ENCODE measurements at regions not wholly inside any gene's neighbourhood (a gene's known extent, or its start where the extent isn't known, plus 50 kb on each side); places are given as distances from the start of the nearest gene placed in this dataset.
A peak's percentile ranks its signal among the peaks of the same experiment; 100 is the strongest.

DNA sequence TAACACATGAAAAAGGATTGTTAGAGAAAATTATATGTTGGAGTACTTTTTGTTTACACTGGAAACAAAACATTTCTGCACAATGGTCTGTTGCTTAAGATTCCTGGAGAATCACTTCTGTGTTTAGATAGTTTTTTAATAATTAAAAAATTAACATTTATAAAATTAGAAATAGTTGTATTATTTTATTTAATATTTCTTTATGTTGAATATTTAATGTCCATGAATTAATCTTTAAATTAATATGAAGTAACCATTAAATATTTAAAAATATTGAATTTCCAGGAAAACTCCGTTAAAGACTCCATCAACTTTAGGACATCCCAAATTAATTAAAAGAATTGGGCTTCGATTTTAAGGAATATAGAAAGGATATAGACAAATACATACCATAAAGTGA lies 797.1 kb upstream of the GALNTL6 start:
- DNase-seq, result no peak
- Histone ChIP-seq H3K27me3 (no peaks in the 10 kb centered on the region), H3K36me3 (no peaks in the 10 kb centered on the region), H3K4me3 (no peak overlapping the region), H3K27ac (no peak overlapping the region), H3K4me1 (no peaks in the 10 kb centered on the region), H3K9me3 (no peaks in the 10 kb centered on the region)
- TF ChIP-seq POLR2A (IDR thresholded peaks at IDR 0.05), result no peak
- no peak for TF ChIP-seq CTCF (IDR thresholded peaks at IDR 0.05)
- intact Hi-C loops (cut with DNase I), result no loop called here
- no peak for ATAC-seq
- 17% methylated on average over 2 of the region's 2 CpGs for WGBS (ENCODE audit: insufficient coverage, low coverage, low lambda C conversion rate, missing lambda C conversion rate)

DNA sequence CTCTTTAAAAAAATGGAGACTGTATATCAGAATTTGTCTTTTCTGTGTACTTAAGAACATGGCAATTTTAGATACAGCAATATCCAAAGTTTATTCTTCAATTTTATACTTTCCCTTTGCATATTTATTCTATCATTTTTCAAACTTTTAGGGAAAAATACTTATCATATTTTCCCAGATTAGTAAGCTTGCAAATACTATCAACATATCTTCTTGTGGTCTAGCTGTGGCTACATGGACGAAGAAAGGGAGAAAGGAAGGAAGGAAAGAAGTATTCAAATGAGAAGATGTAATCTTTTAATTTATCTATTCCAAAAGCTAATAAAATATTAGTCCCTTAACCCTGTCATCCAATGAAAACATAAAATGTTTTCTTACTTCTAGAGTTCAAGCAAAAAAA lies 797.8 kb upstream of the GALNTL6 start:
- intact Hi-C loops (cut with DNase I), result no loop called here
- Histone ChIP-seq H3K36me3 (no peaks in the 10 kb centered on the region), H3K4me3 (no peak overlapping the region), H3K9me3 (no peaks in the 10 kb centered on the region), H3K4me1 (no peaks in the 10 kb centered on the region), H3K27me3 (no peaks in the 10 kb centered on the region), H3K27ac (no peak overlapping the region)
- TF ChIP-seq POLR2A (IDR thresholded peaks at IDR 0.05) (no peak), CTCF (IDR thresholded peaks at IDR 0.05) (no peak)
- DNase-seq (no peak), ATAC-seq (no peak)
- WGBS (ENCODE audit: insufficient coverage, low coverage, low lambda C conversion rate, missing lambda C conversion rate), result 23% methylated on average over 1 of the region's 1 CpG

GRCh38 chr4:171007618-171008390 lies 805.4 kb upstream of the GALNTL6 start:
- DNase-seq, result no peak
- TF ChIP-seq POLR2A (IDR thresholded peaks at IDR 0.05), result no peak
- no peak for TF ChIP-seq CTCF (IDR thresholded peaks at IDR 0.05)
- Histone ChIP-seq H3K9me3 (no peaks in the 10 kb centered on the region), H3K4me3 (no peak overlapping the region), H3K36me3 (no peaks in the 10 kb centered on the region), H3K4me1 (no peaks in the 10 kb centered on the region), H3K27me3 (no peaks in the 10 kb centered on the region), H3K27ac (no peak overlapping the region)
- intact Hi-C loops (cut with DNase I), result no loop called here
- 75% methylated on average over 1 of the region's 3 CpGs for WGBS (ENCODE audit: insufficient coverage, low coverage, low lambda C conversion rate, missing lambda C conversion rate)
- peak in 1 of 4 donors; percentile 22 for ATAC-seq

DNA sequence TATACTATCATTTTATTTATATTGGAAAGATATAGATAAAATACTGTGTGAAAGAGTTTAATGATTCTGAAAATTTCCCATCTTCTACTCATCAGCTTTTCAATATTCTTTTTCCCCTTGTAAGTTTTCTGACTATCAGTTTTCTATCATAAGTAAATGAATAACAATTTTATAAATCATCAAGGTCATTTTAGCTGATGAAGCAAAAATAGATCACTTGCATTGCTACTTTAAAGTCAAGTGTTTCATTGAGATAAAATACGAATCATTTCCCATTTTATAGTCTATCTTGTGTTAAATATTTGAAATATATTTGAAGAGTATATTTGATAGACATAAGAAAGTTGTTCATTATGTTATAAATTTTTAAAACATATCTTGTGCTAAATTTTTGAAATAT lies 811.0 kb upstream of the GALNTL6 start:
- intact Hi-C loops (cut with DNase I), result no loop called here
- WGBS (ENCODE audit: insufficient coverage, low coverage, low lambda C conversion rate, missing lambda C conversion rate), result 32% methylated on average over 1 of the region's 1 CpG
- Histone ChIP-seq H3K9me3 (no peaks in the 10 kb centered on the region), H3K27me3 (no peaks in the 10 kb centered on the region), H3K36me3 (no peaks in the 10 kb centered on the region), H3K27ac (no peak overlapping the region), H3K4me1 (no peaks in the 10 kb centered on the region), H3K4me3 (no peak overlapping the region)
- no peak for DNase-seq
- ATAC-seq, result no peak
- TF ChIP-seq POLR2A (IDR thresholded peaks at IDR 0.05) (no peak), CTCF (IDR thresholded peaks at IDR 0.05) (no peak)

Measured in right lobe of liver (tissue), 6 donors.